Skeletal muscle cell (primary cell): ENCODE measurements at regions not wholly inside any gene's neighbourhood (a gene's known extent, or its start where the extent isn't known, plus 50 kb on each side); places are given as distances from the start of the nearest gene placed in this dataset.

ENCODE experiments used
- DNase-seq: peaks from one replicate; pipeline ENCODE4 v3.0.0-alpha.2; 2010; ENCODE audit warnings: low read depth
- H3K4me3 ChIP-seq: 2 replicates; pipeline ENCODE4 v1.5.1; 2011; ENCODE audit warnings: low read depth, mild to moderate bottlenecking, control low read depth, low read length, moderate library complexity

- DNase-seq: no peak
Measured at GRCh38 chr12:24582954-24583601, 365.8 kb downstream of the BCAT1 start.

DNA sequence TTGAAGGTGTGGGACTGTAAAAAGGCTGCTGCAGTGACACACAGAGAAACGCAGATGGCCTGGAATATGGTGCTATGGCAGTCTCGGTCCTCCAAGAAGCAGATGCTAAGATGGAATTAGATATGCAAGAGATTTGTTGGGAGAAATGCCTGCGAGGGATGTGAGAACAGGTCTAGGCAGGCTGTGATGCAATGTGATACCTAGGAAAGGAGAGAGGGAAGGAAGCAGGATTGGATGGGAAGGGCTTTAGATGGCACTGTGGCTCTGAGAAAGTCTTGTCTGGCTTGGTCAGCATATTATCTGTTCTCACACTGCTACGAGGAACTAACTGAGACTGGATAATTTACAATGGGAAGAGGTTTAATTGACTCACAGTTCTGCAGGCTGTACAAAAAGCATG, 374.4 kb downstream of the BCAT1 start:
- DNase-seq: no peak
- H3K4me3 ChIP-seq: no peak overlapping the region

More at GRCh38 chr12:24582954-24583601, 365.8 kb downstream of the BCAT1 start:
- H3K4me3 ChIP-seq: no peak overlapping the region

DNA sequence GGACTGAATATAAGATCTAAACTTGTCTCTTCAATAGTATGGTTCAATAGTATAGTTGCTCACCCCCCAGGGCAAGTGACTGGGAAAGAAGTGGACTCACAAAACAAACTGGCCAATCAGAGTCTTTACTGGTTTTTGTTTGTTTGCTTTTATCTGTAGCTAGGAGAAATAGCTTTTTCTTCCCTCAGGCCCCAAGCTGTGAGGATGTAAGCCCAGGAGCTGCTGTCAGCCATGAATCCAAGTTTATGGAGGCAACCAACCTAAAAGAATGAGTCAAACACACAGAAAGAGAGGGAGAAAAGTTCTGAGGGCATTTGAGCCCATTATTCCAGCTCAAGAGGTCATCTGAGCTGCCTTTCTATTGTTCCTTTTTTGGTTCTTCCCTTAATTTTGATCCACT, 375.3 kb downstream of the BCAT1 start:
- DNase-seq: no peak
- H3K4me3 ChIP-seq: no peak overlapping the region

GRCh38 chr12:24565300-24565699, 383.6 kb downstream of the BCAT1 start:
- DNase-seq: no peak
- H3K4me3 ChIP-seq: no peak overlapping the region

- peak overlapping the region; percentile 71 for H3K4me3 ChIP-seq
- no peak for DNase-seq
Measured at GRCh38 chr12:24562771-24563431, 386.0 kb downstream of the BCAT1 start.

DNA sequence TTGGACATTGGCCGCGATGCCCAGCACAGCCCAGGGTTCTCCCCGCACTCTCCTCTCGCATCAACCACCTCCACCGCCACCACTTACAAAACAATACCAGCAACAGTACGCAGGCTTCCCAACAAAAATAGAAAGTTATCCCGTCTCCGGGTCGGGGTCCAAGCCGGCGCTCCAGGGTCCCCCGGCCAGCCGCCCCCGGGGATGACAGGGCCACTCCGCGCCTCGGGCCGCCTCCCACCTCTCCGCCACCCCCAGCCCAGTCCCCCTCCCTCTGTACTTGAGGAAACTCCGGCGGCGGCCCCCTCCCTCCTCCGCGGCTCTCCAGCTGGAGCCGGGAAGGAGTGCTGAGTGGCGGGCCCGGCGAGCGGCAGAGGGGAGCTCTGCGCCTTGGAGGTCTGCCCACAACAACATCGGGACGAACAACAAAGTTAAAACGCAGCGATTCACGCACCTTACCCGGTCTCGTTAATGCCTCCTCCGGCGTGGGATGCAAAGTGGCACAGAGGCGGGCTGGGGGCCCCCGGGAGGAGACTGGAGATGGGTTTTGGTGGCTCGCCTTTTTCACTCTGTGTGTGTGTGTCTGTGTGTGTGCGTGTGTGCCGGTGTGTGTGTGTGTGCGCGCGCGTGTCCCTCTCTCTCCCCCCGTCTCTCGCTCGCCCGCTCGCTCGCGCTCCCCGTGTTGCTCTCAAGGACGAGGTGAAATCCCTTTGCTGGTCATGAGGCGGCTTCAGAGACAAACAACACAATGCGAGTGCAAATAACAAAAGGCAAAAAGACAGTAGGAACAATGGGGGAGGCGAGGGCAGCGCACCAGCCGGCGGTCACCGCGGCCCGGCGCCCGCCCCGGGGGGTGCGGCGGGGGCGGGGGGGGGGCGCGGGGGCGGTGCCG, 386.8 kb downstream of the BCAT1 start:
- DNase-seq: no peak
- peak overlapping the region; percentile 71 for H3K4me3 ChIP-seq

DNA sequence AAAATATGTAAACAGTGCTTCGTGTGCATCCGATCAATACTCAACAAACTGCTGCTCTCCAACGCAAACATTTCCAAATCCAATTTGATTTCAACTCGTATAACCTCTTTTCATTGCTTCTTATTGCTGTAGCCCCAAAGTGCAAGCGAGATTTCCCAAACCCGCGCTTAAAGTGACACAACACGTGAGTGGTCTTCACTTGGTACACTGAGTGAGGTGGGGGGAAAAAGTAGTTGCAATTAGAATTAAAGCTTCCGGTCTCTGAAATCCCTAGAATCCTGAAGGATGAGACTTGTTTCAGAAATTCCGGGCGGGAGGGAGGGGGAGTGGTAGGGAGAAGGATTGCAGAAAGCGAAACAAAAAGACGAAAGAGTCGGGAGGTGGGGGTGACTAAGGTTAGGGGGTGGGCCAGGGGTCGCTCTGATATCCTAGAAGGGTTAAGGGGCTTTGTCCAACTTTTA, 387.5 kb downstream of the BCAT1 start:
- H3K4me3 ChIP-seq: peak overlapping the region; percentile 71
- DNase-seq: no peak

DNA sequence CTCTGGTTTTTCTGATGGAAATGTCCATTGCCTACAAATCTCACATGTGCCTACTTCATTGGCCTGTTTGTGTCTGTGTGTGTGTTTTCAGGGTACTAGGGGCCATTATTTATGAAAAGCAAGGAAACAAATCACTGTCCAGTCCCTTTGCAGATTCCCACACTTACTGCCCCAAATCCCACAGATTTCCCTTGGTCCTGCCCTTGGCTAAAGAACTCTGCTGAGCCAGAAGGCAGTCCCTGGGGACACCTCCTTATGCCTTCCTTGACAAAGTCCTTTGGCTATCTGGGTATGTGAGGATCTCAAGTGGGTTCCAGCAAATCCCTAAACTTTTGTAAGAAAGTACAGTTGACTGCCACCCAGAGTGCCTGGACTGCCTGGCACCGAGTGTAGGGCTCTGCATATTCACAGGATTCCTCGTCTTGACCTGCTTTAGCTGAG, 388.1 kb downstream of the BCAT1 start:
- no peak for DNase-seq
- peak overlapping the region; percentile 71 for H3K4me3 ChIP-seq

DNA sequence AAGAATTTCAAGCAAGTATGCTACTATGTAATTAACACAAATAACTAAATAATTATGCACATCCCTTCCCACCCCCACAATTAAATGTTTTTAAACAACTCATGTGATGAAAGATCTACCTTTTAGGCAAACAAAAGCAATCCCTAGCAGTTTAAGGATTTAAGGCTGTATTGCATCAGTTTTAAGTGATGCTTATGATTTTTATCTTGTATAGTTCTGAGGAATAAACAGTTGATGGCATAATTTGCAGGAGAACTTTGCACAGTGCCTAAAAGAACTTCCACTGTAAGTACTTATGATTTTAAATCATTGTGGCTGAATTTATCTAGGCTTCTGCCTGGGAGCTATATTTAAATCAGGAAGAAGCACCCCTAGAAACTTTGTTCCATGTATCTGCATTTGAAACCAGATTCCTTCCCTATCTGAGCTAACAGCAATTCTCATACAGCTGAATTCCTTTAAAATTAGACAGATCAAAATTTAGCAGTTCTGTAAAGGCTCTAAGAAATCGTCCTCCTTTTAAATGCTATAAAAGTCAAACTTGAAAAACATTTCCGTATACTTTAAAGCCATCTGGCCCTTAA, 388.6 kb downstream of the BCAT1 start:
- no peak for DNase-seq
- H3K4me3 ChIP-seq: no peak overlapping the region

GRCh38 chr12:24557738-24558137, 391.2 kb downstream of the BCAT1 start:
- no peak for DNase-seq
- H3K4me3 ChIP-seq: no peak overlapping the region

DNA sequence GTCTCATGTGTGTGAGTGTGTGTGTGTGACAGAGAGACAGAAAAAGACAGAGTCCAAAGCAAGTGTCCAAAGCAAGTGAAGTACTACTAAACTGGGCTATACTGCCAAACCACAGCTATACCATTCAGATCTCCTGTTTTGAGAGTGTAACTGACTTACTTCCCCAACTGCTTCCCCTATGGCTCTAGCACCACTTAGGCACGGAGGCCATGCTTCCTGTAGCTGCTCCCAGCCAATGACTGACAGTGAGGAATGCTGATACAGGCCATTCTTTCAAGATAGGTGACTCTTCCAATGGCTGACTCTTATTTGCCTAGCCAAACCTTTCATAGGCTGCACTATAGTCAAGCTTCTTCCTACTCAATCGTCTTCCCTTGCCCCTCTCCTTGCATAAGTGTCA, 393.2 kb downstream of the BCAT1 start:
- DNase-seq: no peak
- no peak overlapping the region for H3K4me3 ChIP-seq

DNA sequence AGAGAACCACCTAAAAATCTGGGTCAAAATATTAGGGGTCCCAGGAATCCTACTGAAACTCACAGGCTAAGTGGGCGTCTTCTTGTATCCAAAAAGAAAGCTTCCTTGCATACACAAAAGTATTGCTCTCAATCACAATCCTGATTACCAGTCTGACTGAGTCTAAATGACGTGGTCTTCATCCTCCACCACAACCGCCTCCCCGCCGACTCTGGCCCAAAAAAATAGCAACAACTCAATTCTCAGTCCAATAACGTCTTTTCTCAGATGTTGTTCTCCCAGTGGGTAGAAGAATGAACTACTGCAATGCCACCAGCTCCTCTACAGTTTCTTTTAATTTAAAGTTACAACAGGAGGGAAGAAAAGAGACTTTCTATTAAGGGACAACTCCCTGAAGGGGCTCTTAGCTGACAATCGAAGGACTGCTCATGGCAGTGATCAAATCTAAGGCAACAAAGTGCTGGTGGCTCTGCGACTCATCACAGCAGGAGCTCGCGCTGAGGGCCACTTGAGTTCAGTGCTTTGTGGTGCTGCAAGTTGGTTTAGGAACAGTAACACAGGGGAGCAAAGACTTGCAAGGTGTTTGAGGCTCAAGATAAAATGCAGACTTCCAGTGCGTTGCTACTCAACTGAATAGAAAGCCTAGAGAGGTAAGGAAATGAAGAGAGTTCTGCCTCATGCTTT, 394.1 kb downstream of the BCAT1 start:
- no peak for DNase-seq
- H3K4me3 ChIP-seq: no peak overlapping the region

GRCh38 chr12:24553259-24553658, 395.6 kb downstream of the BCAT1 start:
- H3K4me3 ChIP-seq: no peak overlapping the region
- no peak for DNase-seq

GRCh38 chr12:24551163-24551786, 397.6 kb downstream of the BCAT1 start:
- no peak overlapping the region for H3K4me3 ChIP-seq
- no peak for DNase-seq

- H3K4me3 ChIP-seq: no peak overlapping the region
- no peak for DNase-seq
Measured at GRCh38 chr12:24550609-24551008, 398.3 kb downstream of the BCAT1 start.

DNA sequence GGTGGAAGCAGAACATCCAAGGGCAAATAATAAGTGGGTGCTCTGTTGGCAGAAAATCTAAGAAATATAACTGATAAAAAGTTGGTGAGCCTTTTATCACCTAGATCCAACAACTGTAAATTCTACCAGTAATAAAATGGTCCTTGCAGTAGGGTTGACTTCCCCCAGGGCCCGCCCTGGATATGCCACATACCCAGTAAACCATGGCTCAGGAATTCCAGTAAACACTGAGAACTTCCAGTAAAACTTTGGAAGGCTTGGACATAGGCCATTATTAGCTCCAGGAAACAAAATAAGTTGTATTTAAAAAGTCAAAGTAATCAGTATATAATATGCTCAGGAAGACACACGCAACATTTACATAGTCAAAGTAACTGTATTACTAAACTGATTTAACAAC, 402.2 kb downstream of the BCAT1 start:
- DNase-seq: no peak
- H3K4me3 ChIP-seq: no peak overlapping the region

DNA sequence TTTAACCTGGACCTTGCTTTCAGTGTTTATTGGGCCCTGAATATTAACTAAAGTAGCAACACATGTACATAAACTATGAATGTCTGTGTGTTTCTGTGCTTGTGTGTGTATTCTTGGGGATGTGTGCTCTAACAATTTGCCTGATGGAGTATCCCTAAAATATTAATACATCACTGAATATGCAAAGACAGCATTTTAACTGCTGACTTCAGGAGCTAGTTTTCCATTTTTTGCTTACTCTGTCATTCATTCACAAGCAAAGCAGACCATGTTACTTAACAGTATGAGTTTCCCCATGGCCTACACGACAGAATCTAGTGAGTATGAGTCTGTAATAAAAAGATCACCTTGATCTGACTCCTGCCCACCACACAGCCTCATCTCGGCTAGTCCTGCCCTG, 402.8 kb downstream of the BCAT1 start:
- no peak for DNase-seq

DNA sequence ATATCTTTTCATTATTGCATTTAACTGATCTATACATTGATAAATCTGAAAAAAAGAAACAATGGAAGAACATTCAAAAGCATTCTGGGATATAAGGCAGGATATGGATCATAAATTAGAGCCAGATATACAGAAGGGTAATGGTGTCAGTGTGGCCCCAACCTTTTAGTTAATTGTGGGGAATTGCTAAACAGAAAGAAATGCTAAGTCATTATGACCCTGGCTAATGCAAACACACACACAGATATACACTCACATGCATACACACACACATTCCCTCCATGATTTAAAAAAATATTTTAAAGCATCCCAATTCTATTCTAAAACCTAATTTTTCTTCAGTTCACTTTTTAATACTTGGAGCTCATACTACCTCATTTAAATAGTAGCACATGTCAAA, 404.5 kb downstream of the BCAT1 start:
- no peak for DNase-seq
- no peak overlapping the region for H3K4me3 ChIP-seq

More for the DNA sequence above, 402.8 kb downstream of the BCAT1 start:
- no peak overlapping the region for H3K4me3 ChIP-seq
